SJCRH30 (cell line): ENCODE measurements at regions not wholly inside any gene's neighbourhood (a gene's known extent, or its start where the extent isn't known, plus 50 kb on each side); places are given as distances from the start of the nearest gene placed in this dataset.
"Not testable (repeated sequence)": the region's sequence is repeated elsewhere in the genome, so short reads cannot be mapped to it uniquely, and the experiment has no call there.

Experiments
- DNase-seq, 2 experiments: peaks; one replicate each; pipeline ENCODE4 v3.0.0-alpha.2; 2015 to 2020
- H3K27ac ChIP-seq: fragments of 250-450 bp; sonication (Bioruptor Pico); 2 replicates; pipeline ENCODE4 v1.5.1; 2020; ENCODE audit warnings: mild to moderate bottlenecking, moderate library complexity
- H3K27me3 ChIP-seq: fragments of 250-450 bp; sonication (Bioruptor Pico); 2 replicates; pipeline ENCODE4 v1.5.1; 2020; ENCODE audit warnings: mild to moderate bottlenecking, moderate library complexity
- H3K36me3 ChIP-seq: fragments of 250-450 bp; sonication (Bioruptor Pico); 2 replicates; pipeline ENCODE4 v1.5.1; 2020; ENCODE audit warnings: mild to moderate bottlenecking, moderate library complexity
- H3K4me1 ChIP-seq: fragments of 250-450 bp; sonication (Bioruptor Pico); 2 replicates; pipeline ENCODE4 v1.5.1; 2020; ENCODE audit warnings: mild to moderate bottlenecking, moderate library complexity
- H3K4me3 ChIP-seq: fragments of 250-450 bp; sonication (Bioruptor Pico); 2 replicates; pipeline ENCODE4 v1.5.1; 2020; ENCODE audit warnings: mild to moderate bottlenecking, moderate library complexity
- H3K9me3 ChIP-seq: fragments of 250-450 bp; sonication (Bioruptor Pico); replicated peaks from 2 replicates; pipeline ENCODE4 v1.5.1; 2020; ENCODE audit warnings: mild to moderate bottlenecking, moderate library complexity

DNA sequence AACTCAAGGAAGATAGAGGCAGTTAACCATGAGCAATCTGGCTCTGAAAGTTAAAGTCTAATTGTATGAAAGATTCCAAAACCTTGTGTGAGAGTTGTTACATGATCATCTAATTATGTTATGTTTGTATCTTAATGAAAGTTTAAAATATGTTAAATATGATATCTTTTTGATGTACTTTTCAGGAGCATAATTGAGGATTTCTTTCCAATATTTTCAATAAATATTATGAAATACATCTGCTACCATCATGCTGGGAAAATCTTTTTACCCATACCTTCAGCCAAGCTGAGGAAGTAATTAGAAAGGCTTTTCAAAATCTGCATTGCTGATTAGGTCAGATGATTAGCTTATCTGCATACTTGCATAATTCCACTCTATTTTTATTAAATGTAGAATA, 318.4 kb downstream of the KLF12 start:
- no peak overlapping the region for H3K4me3 ChIP-seq
- no peak for DNase-seq
- no peaks in the 10 kb centered on the region for H3K27me3 ChIP-seq
- no peaks in the 10 kb centered on the region for H3K36me3 ChIP-seq
- no peak overlapping the region for H3K27ac ChIP-seq
- H3K4me1 ChIP-seq: no peaks in the 10 kb centered on the region
- no peaks in the 10 kb centered on the region for H3K9me3 ChIP-seq

DNA sequence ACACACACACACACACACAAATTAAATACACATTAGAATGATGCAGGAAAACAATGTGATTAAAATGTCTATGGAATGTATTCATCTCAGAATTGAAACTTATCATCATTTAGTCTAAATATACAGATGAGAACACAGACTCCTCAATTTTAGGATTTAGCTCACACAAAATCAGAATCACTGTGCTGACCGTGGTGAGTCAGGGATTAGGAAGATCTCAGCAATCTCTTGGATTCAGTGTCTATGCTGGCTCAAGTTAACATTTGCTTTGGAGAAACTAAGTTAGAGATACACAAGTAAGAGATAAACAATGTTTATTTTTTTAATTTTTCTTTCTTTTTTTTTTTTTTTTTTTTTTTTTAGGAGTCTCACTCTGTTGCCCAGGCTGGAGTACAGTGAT, 323.6 kb downstream of the KLF12 start:
- Histone ChIP-seq H3K27ac (no peak overlapping the region), H3K4me1 (no peaks in the 10 kb centered on the region), H3K36me3 (no peaks in the 10 kb centered on the region), H3K27me3 (no peaks in the 10 kb centered on the region), H3K4me3 (no peak overlapping the region), H3K9me3 (no peaks in the 10 kb centered on the region)
- no peak for DNase-seq

GRCh38 chr13:73809561-73809960, 324.6 kb downstream of the KLF12 start:
- Histone ChIP-seq H3K36me3 (no peaks in the 10 kb centered on the region), H3K27me3 (no peaks in the 10 kb centered on the region), H3K27ac (no peak overlapping the region), H3K4me3 (no peak overlapping the region), H3K9me3 (no peaks in the 10 kb centered on the region), H3K4me1 (no peaks in the 10 kb centered on the region)
- DNase-seq: no peak

DNA sequence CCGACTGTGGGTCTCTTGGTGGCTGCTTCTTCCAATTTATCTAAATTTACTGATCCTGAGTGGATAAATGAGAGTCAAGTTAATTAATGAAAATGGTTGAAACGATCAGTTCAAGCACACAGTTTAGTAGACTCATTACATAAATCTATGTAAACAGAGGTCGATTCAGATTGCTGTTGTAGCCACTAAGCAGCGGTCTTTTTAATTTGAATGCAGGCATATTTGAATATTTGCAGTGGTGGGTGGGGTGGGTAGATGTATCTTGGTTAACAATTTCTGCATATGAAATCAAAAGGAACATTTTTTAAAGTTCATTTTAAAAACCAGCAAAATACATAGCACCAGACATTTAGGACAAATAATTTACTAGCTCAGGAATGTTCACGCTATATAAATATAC, 325.9 kb downstream of the KLF12 start:
- Histone ChIP-seq H3K9me3 (no peaks in the 10 kb centered on the region), H3K36me3 (no peaks in the 10 kb centered on the region), H3K27me3 (no peaks in the 10 kb centered on the region), H3K27ac (no peak overlapping the region), H3K4me3 (no peak overlapping the region), H3K4me1 (no peaks in the 10 kb centered on the region)
- no peak for DNase-seq

DNA sequence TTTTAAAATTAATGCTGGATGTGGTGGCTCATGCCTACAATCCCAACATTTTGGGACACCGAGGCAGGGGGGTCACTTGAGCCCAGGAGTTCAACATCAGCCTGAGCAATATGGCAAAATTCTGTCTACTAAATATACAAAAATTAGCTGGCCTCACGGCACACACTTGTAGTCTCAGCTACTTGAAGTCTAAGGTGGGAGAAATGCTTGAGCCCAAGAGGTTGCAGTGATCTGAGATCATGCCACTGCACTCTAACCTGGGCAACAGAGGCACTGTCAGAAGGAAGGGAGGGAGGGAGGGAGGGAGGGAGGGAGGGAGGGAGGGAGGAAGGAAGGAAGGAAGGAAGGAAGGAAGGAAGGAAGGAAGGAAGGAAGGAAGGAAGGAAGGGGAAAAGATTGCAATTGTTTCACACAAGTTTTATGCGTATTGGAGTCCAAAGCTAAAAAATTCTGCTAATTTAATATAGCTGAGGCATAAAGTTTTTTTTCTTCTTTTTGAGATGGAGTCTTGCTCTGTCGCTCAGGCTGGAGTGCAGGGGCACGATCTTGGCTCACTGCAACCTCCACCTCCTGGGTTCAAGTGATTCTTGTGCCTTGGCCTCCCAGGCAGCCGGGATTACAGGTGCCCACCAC, 328.8 kb downstream of the KLF12 start:
- not testable (repeated sequence) for DNase-seq, H3K36me3 ChIP-seq, H3K27ac ChIP-seq, H3K27me3 ChIP-seq, H3K4me1 ChIP-seq, H3K4me3 ChIP-seq, H3K9me3 ChIP-seq

GRCh38 chr13:73803997-73804396, 330.2 kb downstream of the KLF12 start:
- DNase-seq: no peak
- H3K27ac ChIP-seq: no peak overlapping the region

GRCh38 chr13:73800011-73800410, 334.2 kb downstream of the KLF12 start:
- Histone ChIP-seq H3K36me3 (no peaks in the 10 kb centered on the region), H3K4me3 (no peak overlapping the region), H3K27me3 (no peaks in the 10 kb centered on the region), H3K4me1 (peaks cover 9% of the 10 kb centered on the region), H3K9me3 (no peaks in the 10 kb centered on the region), H3K27ac (peak overlapping the region; percentile 34; the same call in 1 of the 2 replicates)
- peak in 1 of 2 experiments; percentile 52 for DNase-seq

More at GRCh38 chr13:73803997-73804396, 330.2 kb downstream of the KLF12 start:
- Histone ChIP-seq H3K9me3 (no peaks in the 10 kb centered on the region), H3K4me3 (no peak overlapping the region), H3K27me3 (no peaks in the 10 kb centered on the region), H3K4me1 (peaks cover 9% of the 10 kb centered on the region), H3K36me3 (no peaks in the 10 kb centered on the region)

DNA sequence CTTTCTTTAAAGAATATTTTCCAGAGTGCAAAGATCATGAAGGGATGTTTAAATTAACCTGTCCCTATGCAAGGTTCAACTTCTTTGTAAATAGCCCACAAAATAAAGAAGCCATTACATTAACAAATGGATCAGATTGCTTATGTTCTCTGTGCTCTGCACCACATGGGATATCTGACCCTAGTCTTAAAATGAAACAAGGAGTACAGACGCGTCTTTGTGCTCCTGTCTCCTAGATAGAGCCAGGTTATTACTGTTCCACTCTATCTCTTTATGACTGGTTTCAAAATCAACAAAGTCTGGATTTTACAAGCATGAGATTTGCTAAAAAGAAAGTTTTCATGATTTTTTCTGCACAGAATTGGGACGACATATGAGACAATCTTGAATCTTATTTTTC, 339.4 kb downstream of the KLF12 start:
- no peaks in the 10 kb centered on the region for H3K36me3 ChIP-seq
- no peaks in the 10 kb centered on the region for H3K27me3 ChIP-seq
- DNase-seq: no peak
- peaks cover 1% of the 10 kb centered on the region; the same call in 1 of the 2 replicates for H3K4me1 ChIP-seq
- H3K9me3 ChIP-seq: no peaks in the 10 kb centered on the region
- H3K27ac ChIP-seq: no peak overlapping the region
- no peak overlapping the region for H3K4me3 ChIP-seq

GRCh38 chr13:73793361-73793760, 340.8 kb downstream of the KLF12 start:
- no peak overlapping the region for H3K4me3 ChIP-seq
- no peak overlapping the region for H3K27ac ChIP-seq
- no peaks in the 10 kb centered on the region for H3K27me3 ChIP-seq
- no peaks in the 10 kb centered on the region for H3K9me3 ChIP-seq
- H3K4me1 ChIP-seq: no peaks in the 10 kb centered on the region
- no peaks in the 10 kb centered on the region for H3K36me3 ChIP-seq
- no peak for DNase-seq

GRCh38 chr13:73792796-73793195, 341.4 kb downstream of the KLF12 start:
- H3K4me1 ChIP-seq: no peaks in the 10 kb centered on the region
- H3K4me3 ChIP-seq: no peak overlapping the region
- no peak overlapping the region for H3K27ac ChIP-seq
- no peaks in the 10 kb centered on the region for H3K9me3 ChIP-seq
- H3K27me3 ChIP-seq: no peaks in the 10 kb centered on the region
- no peaks in the 10 kb centered on the region for H3K36me3 ChIP-seq
- DNase-seq: no peak

- no peak for DNase-seq
- no peaks in the 10 kb centered on the region for H3K4me1 ChIP-seq
- no peak overlapping the region for H3K4me3 ChIP-seq
- no peaks in the 10 kb centered on the region for H3K36me3 ChIP-seq
- H3K27ac ChIP-seq: no peak overlapping the region
- no peaks in the 10 kb centered on the region for H3K27me3 ChIP-seq
- H3K9me3 ChIP-seq: no peaks in the 10 kb centered on the region
Observed at GRCh38 chr13:73782450-73783449, 351.5 kb downstream of the KLF12 start.

DNA sequence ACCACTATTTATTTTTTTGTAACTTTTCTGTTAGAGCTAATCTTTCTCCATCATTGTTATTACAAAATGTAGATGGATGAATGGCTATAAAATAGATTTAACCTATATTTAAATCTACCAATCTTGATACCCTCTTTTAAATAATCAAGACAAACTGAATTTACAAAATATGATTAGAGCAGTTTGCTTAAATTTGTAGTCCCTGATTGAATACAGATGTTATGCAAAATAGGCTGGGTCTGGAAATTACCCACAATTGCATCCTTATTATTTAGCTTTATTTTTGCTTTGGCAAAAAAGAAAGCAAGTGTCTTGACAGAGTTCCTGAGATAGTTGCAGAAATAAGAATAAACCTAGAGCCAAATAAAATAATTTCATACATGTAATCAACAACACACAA, 352.8 kb downstream of the KLF12 start:
- Histone ChIP-seq H3K36me3 (no peaks in the 10 kb centered on the region), H3K4me1 (no peaks in the 10 kb centered on the region), H3K9me3 (no peaks in the 10 kb centered on the region), H3K27me3 (no peaks in the 10 kb centered on the region), H3K4me3 (no peak overlapping the region), H3K27ac (no peak overlapping the region)
- DNase-seq: no peak

DNA sequence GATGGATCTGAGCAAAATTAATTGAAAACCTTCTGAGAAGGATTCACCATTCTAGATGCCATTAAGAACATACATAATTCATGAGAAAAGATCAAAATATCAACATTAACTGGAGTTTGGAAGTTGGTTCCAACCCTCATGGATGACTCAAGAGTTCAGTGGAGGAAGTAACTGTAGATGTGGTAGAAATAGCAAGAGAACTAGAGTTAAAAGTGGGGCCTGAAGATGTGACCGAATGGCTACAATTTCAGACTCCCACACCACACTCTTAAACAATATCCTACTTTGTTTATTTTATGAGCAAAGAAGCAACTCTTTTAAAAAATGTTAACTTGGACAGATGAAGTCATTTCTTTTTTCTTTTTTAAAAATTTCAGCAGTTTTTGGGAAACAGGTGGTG, 354.3 kb downstream of the KLF12 start:
- no peak for DNase-seq
- no peaks in the 10 kb centered on the region for H3K27me3 ChIP-seq
- H3K36me3 ChIP-seq: no peaks in the 10 kb centered on the region
- H3K4me3 ChIP-seq: no peak overlapping the region
- H3K4me1 ChIP-seq: no peaks in the 10 kb centered on the region
- no peaks in the 10 kb centered on the region for H3K9me3 ChIP-seq
- H3K27ac ChIP-seq: no peak overlapping the region

GRCh38 chr13:73778242-73778864, 355.9 kb downstream of the KLF12 start:
- Histone ChIP-seq H3K36me3 (no peaks in the 10 kb centered on the region), H3K9me3 (no peaks in the 10 kb centered on the region), H3K27ac (no peak overlapping the region), H3K27me3 (no peaks in the 10 kb centered on the region), H3K4me1 (no peaks in the 10 kb centered on the region), H3K4me3 (no peak overlapping the region)
- no peak for DNase-seq

DNA sequence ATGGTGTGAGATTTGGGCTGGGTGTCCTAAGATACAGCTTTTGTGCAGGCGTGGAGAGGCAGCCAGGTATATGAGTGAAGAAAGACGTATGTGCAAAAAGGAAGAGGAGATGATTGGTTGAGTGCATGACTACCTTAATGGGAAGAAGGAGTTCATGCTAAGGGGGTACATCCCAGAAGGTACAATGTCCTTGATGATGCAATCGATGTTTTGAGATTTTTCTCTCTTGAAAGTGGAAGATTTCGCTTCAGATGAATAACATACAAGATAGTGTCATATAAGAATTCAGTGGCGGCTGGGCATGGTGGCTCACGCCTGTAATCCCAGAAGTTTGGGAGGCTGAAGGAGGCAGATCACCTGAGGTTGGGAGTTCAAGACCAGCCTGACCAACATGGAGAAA, 357.1 kb downstream of the KLF12 start:
- no peaks in the 10 kb centered on the region for H3K36me3 ChIP-seq

More for the DNA sequence above, 357.1 kb downstream of the KLF12 start:
- H3K27ac ChIP-seq: no peak overlapping the region
- no peaks in the 10 kb centered on the region for H3K4me1 ChIP-seq
- H3K27me3 ChIP-seq: no peaks in the 10 kb centered on the region
- H3K9me3 ChIP-seq: no peaks in the 10 kb centered on the region
- DNase-seq: no peak
- no peak overlapping the region for H3K4me3 ChIP-seq
